ENCODE measurements at regions not wholly inside any gene's neighbourhood (a gene's known extent, or its start where the extent isn't known, plus 50 kb on each side); places are given as distances from the start of the nearest gene placed in this dataset.

- TF ChIP-seq SMC3 (conservative IDR thresholded peaks at IDR 0.05; ENCODE audit: poor library complexity) (no peak), EP300 (conservative IDR thresholded peaks at IDR 0.05; ENCODE audit: poor library complexity, severe bottlenecking) (no peak), REST (IDR thresholded peaks at IDR 0.05; ENCODE audit: borderline replicate concordance) (no peak), CTCF (IDR thresholded peaks at IDR 0.05; ENCODE audit: poor library complexity, severe bottlenecking) (no peak), TAF1 (IDR thresholded peaks at IDR 0.05; ENCODE audit: low read depth) (no peak)
Observed at GRCh38 chr3:59321881-59322540, 272.2 kb upstream of the CFAP20DC start.

All from neural cell (in vitro differentiated cells).